ENCODE measurements at regions not wholly inside any gene's neighbourhood (a gene's known extent, or its start where the extent isn't known, plus 50 kb on each side); places are given as distances from the start of the nearest gene placed in this dataset.

GRCh38 chr3:187966636-187967406, 187.1 kb upstream of the LPP start:
- TF ChIP-seq POLR2A (IDR thresholded peaks at IDR 0.05; ENCODE audit: low read depth, low read length) (no peak), EED (IDR thresholded peaks at IDR 0.05; ENCODE audit: low read depth) (no peak), SP1 (IDR thresholded peaks at IDR 0.05; ENCODE audit: low read depth, low read length) (no peak), CTCF (IDR thresholded peaks at IDR 0.05 in 2 of 3, conservative IDR thresholded peaks at IDR 0.05 in 1 of 3; ENCODE audit: control insufficient read depth in 2 of 3, extremely low read depth in 1 of 3, insufficient read depth in 1 of 3, low read depth in 3 of 3, low read length in 3 of 3) (no peak), JUND (IDR thresholded peaks at IDR 0.05; ENCODE audit: low read depth, low read length) (no peak), SUZ12 (IDR thresholded peaks at IDR 0.05; ENCODE audit: unreplicated experiment) (no peak), RAD21 (IDR thresholded peaks at IDR 0.05; ENCODE audit: insufficient read depth, low read depth, low read length) (no peak), NBN (IDR thresholded peaks at IDR 0.05) (no peak), NKRF (conservative IDR thresholded peaks at IDR 0.05) (no peak), SIN3A (IDR thresholded peaks at IDR 0.05; ENCODE audit: low read depth, low read length) (no peak)
